ENCODE measurements at regions not wholly inside any gene's neighbourhood (a gene's known extent, or its start where the extent isn't known, plus 50 kb on each side); places are given as distances from the start of the nearest gene placed in this dataset.

GRCh38 chr10:10403762-10404161, 613.9 kb upstream of the CELF2 start:
- TF ChIP-seq YY1 (IDR thresholded peaks at IDR 0.05; ENCODE audit: insufficient read depth, insufficient read length) (no peak), ZNF274 (IDR thresholded peaks at IDR 0.05; ENCODE audit: low read depth, low read length) (no peak)
